Esophagus muscularis mucosa (tissue), 4 donors: ENCODE measurements at regions not wholly inside any gene's neighbourhood (a gene's known extent, or its start where the extent isn't known, plus 50 kb on each side); places are given as distances from the start of the nearest gene placed in this dataset.

Experiments
- DNase-seq: peaks from one replicate; pipeline ENCODE4 v3.0.0-alpha.2; 2017; ENCODE audit errors: extremely low spot score
- H3K27ac ChIP-seq, 4 donors: fragments of 200-600 bp; sonication (generic); replicated peaks in 1 of 4; 1 replicate in 3 of 4; 2 replicates in 1 of 4; pipeline ENCODE4 v1.5.1; 2016 to 2019; ENCODE audit warnings: mild to moderate bottlenecking in 1 of 4
- H3K27me3 ChIP-seq, 4 donors: fragments of 200-600 bp; sonication (generic); one replicate each; pipeline versions ENCODE4 v1.5.1 to v1.6.0; 2016 to 2019
- H3K36me3 ChIP-seq, 4 donors: fragments of 200-600 bp; sonication (generic); one replicate each; pipeline ENCODE4 v1.5.1; 2016 to 2019
- H3K4me1 ChIP-seq, 4 donors: fragments of 200-600 bp; sonication (generic); one replicate each; pipeline ENCODE4 v1.5.1; 2016 to 2019
- H3K4me3 ChIP-seq, 4 donors: fragments of 200-600 bp; sonication (generic); 1 replicate in 2 of 4; 2 replicates in 2 of 4; pipeline ENCODE4 v1.5.1; 2016 to 2019; ENCODE audit warnings: mild to moderate bottlenecking in 4 of 4, moderate library complexity in 1 of 4
- H3K9me3 ChIP-seq, 4 donors: fragments of 200-600 bp; sonication (generic); 1 replicate in 3 of 4; 2 replicates in 1 of 4; pipeline ENCODE4 v1.5.1; 2016 to 2019
- CTCF ChIP-seq, 3 experiments: fragments of 200-600 bp in 2 of 3; fragments of 450-650 bp in 1 of 3; sonication (generic) in 2 of 3; IDR thresholded peaks; one replicate each; pipeline ENCODE4 v1.5.1; 2017 to 2019; ENCODE audit warnings: antibody characterized with exemption in 3 of 3, mild to moderate bottlenecking in 2 of 3, moderate library complexity in 1 of 3
- EP300 ChIP-seq: sonication (generic); formaldehyde crosslinking; IDR thresholded peaks from one replicate; pipeline ENCODE4 v1.6.1; 2017; ENCODE audit warnings: antibody characterized with exemption
- POLR2A ChIP-seq: fragments of 450-650 bp; IDR thresholded peaks from one replicate; pipeline ENCODE4 v1.6.1; 2017; ENCODE audit warnings: antibody characterized with exemption, moderate library complexity, mild to moderate bottlenecking, low read depth
- POLR2AphosphoS5 ChIP-seq, 2 donors: sonication (generic); formaldehyde crosslinking; IDR thresholded peaks; one replicate each; pipeline ENCODE4 v1.6.1; 2017; ENCODE audit warnings: antibody characterized with exemption in 2 of 2
- WGBS: methylation state at CpG from one replicate; pipeline ENCODE4 v1.1.5; 2018; 5-methylcytosine and 5-hydroxymethylcytosine counted together
- intact Hi-C: fragments of 100-400 bp; cut with DNase I; formaldehyde crosslinking; loops from one replicate; pipeline ENCODE4 v1.15.1; 2023

DNA sequence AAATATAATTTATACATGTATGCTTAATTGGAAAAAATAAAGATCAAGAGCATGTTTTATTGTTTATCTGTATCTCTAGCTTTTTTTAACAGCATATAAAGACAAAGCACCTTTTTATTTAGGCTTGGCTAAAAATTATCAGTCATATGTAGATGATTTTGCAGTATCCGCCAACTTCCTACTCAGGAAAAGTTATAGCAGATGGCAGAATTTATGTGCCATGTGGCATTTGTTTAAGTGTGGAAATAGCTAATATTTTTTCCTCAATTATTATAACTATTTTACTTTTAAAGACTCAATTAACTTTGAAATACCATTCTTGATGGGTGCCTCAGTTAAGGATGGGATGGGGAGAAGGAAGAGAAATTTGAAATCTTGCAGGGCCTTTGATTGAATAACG, 762.1 kb upstream of the RBFOX1 start:
- H3K4me1 ChIP-seq, result no peaks in the 10 kb centered on the region
- no peak for TF ChIP-seq CTCF (IDR thresholded peaks at IDR 0.05)
- TF ChIP-seq POLR2A, result no peak
- no peak for TF ChIP-seq POLR2AphosphoS5 (IDR thresholded peaks at IDR 0.05)
- H3K36me3 ChIP-seq, result no peaks in the 10 kb centered on the region
- no peak for DNase-seq
- H3K27ac ChIP-seq, result no peak overlapping the region
- no peak overlapping the region for H3K4me3 ChIP-seq
- H3K27me3 ChIP-seq, result no peaks in the 10 kb centered on the region
- no peaks in the 10 kb centered on the region for H3K9me3 ChIP-seq
- intact Hi-C loops, result no loop called here
- WGBS, result 75% methylated on average over 2 of the region's 2 CpGs

DNA sequence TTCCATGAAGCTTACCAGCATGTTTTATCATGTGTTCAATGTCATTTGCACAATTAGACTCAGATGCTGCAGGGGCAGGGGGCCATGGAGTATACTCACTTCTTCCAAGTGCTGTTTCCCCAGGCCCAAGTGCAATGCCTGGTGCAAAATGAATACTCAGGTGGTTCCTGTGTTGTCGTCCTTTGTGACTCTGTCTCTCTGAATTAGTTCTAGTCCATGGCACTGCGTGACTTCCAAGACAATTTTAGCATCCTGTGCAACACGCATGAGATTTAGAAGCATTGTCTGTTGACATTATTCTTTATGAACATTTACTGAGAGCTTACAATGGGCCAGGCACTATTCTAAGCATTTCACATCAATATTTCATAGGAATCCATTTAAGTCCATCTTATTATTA, 769.7 kb upstream of the RBFOX1 start:
- intact Hi-C loops, result no loop called here
- Histone ChIP-seq H3K27ac (no peak overlapping the region), H3K27me3 (no peaks in the 10 kb centered on the region), H3K4me3 (no peak overlapping the region), H3K4me1 (no peaks in the 10 kb centered on the region), H3K36me3 (no peaks in the 10 kb centered on the region), H3K9me3 (no peaks in the 10 kb centered on the region)
- WGBS, result 84% methylated on average over 3 of the region's 3 CpGs
- no peak for TF ChIP-seq POLR2AphosphoS5 (IDR thresholded peaks at IDR 0.05)
- TF ChIP-seq EP300, result no peak
- TF ChIP-seq POLR2A, result no peak
- TF ChIP-seq CTCF (IDR thresholded peaks at IDR 0.05), result no peak
- DNase-seq, result no peak

GRCh38 chr16:6560306-6561100, 772.1 kb upstream of the RBFOX1 start:
- intact Hi-C loops, result no loop called here
- DNase-seq, result no peak
- no peaks in the 10 kb centered on the region for H3K4me1 ChIP-seq
- WGBS, result 63% methylated on average over 4 of the region's 4 CpGs
- H3K36me3 ChIP-seq, result no peaks in the 10 kb centered on the region
- no peaks in the 10 kb centered on the region for H3K27me3 ChIP-seq
- no peak overlapping the region for H3K27ac ChIP-seq
- H3K9me3 ChIP-seq, result no peaks in the 10 kb centered on the region
- no peak overlapping the region for H3K4me3 ChIP-seq
- TF ChIP-seq POLR2AphosphoS5 (IDR thresholded peaks at IDR 0.05) (no peak), CTCF (IDR thresholded peaks at IDR 0.05) (no peak)

- H3K36me3 ChIP-seq, result no peaks in the 10 kb centered on the region
- no peak overlapping the region for H3K4me3 ChIP-seq
- no peak overlapping the region for H3K27ac ChIP-seq
- WGBS, result 23% methylated on average over 7 of the region's 7 CpGs
- no peak for TF ChIP-seq POLR2AphosphoS5 (IDR thresholded peaks at IDR 0.05)
- TF ChIP-seq CTCF (IDR thresholded peaks at IDR 0.05), result no peak
- no peak for TF ChIP-seq POLR2A
- TF ChIP-seq EP300, result no peak
- DNase-seq, result no peak
- no peaks in the 10 kb centered on the region for H3K9me3 ChIP-seq
- intact Hi-C loops, result no loop called here
- no peaks in the 10 kb centered on the region for H3K27me3 ChIP-seq
- H3K4me1 ChIP-seq, result no peaks in the 10 kb centered on the region
Measured at GRCh38 chr16:6558661-6559060, 774.0 kb upstream of the RBFOX1 start.

DNA sequence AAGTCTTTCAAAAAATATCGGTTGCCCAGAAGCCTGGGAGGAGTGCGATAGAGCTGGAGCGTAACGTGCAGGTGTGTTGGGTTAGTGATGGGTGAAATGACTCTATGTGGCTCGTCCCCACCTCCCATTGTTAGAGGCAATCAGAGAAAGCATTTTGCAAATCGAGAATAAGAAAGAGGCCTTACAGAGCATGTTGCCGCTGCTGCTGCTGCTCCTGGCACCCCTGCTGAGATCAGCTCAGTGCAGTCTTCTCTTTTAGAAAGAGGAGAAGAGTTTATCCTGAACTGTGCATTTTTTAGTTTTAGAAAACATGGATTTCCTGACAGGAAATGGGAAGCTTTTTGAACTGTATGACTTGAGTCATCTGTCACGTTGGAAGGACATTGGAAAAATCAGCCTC, 774.5 kb upstream of the RBFOX1 start:
- no peak for DNase-seq
- TF ChIP-seq POLR2A (no peak), EP300 (no peak), POLR2AphosphoS5 (IDR thresholded peaks at IDR 0.05) (no peak), CTCF (IDR thresholded peaks at IDR 0.05) (no peak)
- Histone ChIP-seq H3K27ac (no peak overlapping the region), H3K9me3 (no peaks in the 10 kb centered on the region), H3K27me3 (no peaks in the 10 kb centered on the region), H3K4me3 (no peak overlapping the region), H3K4me1 (no peaks in the 10 kb centered on the region), H3K36me3 (no peaks in the 10 kb centered on the region)
- intact Hi-C loops, result no loop called here
- WGBS, result 14% methylated on average over 8 of the region's 8 CpGs
